HG03439 (cell line): ENCODE measurements at regions not wholly inside any gene's neighbourhood (a gene's known extent, or its start where the extent isn't known, plus 50 kb on each side); places are given as distances from the start of the nearest gene placed in this dataset.
"Not testable (repeated sequence)": the region's sequence is repeated elsewhere in the genome, so short reads cannot be mapped to it uniquely, and the experiment has no call there.

ENCODE experiments used
- ATAC-seq: cut with Tn5 transposase; IDR thresholded peaks from one replicate; pipeline ENCODE4 v1.9.1; 2021; ENCODE audit warnings: mild to moderate bottlenecking, moderate library complexity; ENCODE audit not compliant: unreplicated experiment

DNA sequence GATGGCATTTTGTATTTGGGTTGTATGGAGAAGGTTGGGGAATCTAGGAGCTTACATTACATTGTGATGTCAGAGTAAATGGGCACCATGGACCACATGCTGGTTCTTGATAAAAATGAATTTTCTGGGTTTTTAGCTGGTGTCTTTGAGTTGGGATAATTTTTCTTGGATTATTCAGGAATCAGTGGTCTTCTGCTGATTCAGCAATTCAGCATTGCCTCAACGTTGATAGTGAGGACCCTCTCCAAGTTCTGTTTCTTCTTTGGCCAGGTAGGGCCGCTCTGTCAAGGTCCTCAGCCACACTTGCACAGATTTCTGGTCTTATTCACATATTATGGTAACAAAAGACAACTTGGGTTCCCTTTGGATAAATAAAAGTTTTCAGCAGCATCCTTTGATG lies 312.0 kb upstream of the TPK1 start:
- ATAC-seq: no peak

DNA sequence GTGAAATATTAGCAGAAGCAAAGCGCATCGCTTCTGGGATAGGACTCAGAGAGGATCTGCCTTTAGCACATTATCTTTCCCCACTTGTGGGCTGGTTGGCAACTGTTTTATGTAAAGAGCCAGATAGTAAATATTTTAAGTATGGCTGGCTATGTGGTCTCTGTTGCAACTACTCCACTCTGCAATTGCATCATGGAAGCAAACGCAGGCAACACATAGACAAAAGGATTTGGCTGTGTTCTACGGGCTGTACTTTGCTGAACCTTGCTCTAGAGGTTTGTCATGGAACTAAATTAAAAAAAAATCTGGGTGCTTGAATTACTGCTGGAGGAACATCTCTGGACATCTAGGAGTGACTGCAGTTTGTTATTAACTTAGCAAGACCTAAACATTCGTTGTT lies 307.8 kb upstream of the TPK1 start:
- no peak for ATAC-seq

DNA sequence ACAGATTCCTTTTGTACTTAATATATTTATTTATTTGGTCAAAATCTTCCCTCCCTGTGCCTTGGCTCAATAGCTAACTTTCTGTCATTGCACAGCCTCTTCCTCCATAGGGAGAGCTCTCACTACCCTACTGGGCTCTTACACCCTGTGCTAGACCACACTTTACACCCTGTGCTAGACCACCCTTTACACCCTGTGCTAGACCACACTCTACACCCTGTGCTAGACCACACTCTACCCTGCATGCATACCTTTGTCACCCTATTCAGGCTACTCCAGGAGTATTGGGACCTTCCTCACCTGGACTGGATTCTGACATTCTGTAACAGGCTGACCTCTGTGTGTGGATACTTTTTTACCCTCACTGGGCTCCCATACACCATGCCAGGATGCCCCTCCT lies 298.5 kb upstream of the TPK1 start:
- no peak for ATAC-seq

DNA sequence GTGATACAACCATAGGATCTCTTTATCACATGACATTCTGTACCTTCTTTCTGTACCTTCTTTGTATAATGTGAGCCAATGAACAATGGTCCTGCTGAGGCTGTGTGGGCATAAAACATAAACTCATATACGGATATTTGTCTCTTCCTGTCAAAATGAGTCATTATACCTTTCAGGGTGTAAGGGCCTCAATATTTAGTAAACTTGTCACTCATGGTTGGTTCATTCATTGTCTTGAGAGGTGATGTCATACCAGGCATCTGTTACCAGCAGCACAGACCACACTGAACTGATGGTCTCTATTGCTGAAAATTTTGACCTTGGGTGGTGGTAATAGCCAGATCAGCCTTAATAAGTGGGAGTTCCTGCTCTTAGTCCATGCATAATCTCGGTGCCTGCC lies 287.6 kb upstream of the TPK1 start:
- ATAC-seq: no peak

DNA sequence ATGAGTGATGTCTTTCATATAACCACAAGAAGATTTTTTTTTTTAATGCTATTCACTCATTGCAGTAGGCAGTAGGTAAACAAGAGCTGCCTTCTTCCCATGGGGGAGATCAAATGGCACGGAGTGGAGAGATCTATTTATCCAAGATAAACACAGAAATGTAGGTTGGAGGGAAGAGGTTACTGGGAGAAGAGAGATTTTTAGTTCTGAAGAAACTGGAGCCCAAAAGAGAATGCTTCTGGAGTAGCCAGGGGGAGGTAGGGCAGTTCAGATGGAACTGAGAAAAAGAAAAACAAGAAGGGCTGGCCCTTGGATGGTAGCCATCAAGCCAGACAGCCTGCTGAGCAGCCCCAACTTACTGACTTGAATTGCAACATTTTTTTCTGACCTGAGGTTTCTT lies 270.1 kb upstream of the TPK1 start:
- no peak for ATAC-seq

DNA sequence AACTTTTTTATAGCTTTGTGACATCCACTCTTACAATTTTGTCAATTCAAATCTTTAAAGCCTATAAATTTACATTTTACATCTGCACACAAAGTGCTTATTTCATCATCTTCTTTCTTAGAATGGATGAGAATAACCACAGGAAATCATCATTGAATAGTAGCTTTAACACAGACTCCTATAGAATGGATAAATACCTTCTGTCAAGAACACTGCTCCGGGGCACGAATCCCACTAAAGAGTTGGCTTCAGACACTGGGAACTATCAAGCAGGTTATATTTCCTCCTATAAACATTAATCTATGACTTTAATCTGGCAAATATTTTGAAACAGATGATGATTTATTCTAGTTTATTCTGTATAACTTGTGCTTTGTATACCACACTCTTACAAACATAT lies 269.7 kb upstream of the TPK1 start:
- no peak for ATAC-seq

DNA sequence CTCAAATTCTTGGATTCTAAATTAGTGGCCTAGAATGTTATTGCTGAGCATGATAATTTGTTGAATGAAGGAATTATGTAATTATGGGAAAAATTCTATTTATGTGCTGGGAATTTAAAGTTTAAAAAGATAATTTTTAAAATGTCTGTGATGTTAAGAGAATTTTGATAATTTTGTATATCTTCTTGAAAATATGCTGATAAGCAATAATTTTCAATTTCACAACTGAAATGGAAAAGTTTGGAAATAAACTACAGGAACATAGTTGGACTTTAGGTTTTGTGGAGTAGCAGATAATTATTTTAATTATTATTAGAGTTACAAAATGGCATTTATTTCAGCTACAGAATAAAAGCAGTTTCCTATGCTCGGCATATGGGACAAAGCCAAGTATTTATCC lies 268.5 kb upstream of the TPK1 start:
- no peak for ATAC-seq

DNA sequence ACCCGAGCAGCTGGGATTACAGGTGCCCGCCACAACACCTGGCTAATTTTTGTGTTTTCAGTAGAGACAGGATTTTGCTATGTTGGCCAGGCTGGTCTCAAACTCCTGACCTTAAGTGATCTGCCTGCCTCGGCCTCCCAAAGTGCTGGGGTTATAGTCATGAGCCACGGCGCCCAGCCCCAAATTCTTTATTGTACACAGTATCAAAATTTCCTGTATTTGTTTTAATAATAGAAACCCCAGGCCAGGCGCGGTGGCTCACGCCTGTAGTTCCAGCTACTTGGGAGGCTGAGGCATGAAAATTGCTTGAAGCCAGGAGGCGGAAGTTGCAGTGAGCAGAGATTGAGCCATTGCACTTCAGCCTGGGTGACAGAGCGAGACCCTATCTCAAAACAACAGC lies 266.3 kb upstream of the TPK1 start:
- ATAC-seq: not testable (repeated sequence)

DNA sequence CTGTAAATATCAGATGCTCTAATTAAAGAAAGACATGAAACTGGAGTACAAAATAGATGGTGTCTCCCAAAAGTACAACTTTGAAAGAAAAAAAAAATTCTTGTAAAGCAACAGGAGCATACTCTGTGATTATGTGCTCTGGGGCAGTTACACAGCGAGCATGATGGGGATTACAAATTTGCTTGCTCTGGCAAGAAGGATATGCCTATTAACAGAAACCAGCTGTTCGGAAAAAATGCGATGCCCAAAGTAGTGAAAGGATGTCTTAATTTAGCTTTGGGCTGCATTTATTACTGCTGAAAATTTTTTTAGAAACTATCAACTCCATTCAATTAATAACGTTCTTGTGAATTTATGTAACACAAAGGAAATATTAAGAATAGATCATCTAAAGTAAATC lies 256.9 kb upstream of the TPK1 start:
- ATAC-seq: no peak

DNA sequence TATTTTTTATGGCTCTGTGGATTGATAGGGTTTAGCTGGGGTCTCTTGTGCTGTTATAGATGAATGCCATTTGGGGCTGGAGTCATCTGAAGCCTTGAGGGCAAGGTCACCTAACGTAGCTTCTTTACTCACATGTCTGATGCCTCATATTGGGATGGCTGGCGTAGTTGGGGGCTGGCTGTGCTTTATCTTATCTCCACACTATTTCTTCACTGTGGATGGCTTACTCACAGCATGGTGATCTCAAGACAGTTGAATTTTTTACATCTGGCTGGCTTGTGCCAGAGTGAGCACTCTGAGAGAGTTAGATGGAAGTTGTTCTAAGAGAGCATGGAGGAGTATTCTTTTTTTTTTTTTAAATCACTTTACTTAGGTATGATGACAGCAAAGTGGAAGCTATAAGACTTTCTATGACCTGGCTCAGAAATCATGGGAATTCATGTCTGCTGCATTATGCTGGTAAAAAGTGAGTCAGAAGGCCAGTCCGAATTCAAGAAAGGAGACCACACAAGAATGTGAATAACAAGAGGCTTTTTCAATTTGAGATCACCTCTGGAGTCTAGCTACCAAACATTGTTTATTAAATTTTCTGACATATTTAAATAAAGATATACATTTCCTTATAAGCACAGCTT lies 252.4 kb upstream of the TPK1 start:
- no peak for ATAC-seq

DNA sequence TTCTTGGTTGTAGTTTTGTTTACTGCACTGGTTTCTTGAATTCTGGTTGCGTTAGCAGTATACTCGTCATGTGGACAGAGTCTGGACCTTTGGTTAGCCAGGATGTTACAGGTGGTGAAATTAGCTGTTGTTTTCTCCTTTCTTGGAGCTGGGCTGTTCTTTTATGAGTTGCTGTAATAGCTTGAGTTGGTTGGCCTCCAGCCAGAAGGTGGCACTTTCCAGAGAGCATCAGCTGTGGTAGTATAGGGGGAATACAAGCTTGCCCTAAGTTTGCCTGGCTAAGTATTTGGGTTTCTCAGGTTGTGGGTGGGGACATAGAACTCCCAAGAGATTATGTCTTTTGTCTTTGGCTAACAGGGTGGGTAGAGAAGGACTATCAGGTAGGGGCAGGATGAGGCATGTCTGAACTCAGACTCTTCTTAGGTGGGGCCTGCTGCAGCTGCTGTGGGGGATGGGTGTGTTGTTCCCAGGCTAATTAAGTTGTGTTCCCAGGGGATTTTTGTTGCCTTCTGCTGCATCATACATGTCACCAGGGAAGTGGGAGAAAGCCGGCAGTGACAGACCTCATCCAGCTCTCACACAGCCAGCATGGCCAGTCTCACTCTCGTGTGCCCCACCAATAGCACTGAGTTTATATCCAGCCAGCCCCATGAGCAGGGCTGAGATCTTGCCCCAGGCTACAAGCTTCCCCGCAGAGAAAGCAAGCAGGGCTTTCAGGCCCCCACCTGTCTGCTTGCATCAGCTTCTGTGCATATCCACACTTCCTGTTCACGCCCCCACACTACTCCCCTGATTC lies 246.7 kb upstream of the TPK1 start:
- ATAC-seq: no peak

DNA sequence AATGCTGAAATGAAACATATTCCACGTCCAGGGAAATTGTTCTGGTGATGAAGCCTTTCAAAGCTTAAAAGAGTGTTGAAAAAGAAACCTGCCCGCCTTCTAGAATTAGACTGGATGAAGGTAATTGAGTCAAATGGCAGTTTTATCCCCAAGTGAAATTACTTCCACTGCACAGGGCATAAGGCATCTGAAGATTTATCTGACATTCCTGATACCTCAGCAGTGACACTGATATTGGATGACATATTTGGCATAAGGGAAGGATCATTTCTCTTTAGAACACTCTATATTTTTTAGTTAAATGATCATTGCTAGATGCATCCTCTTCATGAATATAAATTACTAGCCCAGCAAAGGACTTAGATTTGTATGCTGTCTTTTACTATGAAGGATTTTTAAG lies 229.6 kb upstream of the TPK1 start:
- ATAC-seq: no peak

DNA sequence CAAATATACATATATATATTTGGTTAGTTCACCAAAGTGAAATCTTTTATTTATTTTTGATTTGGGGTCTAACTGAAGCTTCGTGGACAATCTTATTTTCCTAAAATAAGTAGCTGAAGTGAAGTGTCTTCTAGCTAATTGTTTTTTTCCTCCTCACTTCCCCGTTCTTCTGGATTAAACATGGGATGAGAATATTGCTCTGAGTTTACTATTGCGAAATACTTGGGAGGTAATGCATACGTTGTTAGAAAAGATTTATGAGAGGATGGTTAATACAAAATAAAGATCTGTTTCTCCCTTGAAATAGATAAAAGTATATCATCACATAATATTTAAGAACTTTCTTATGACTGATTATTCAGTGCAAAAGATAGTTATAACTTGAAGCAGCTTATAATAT lies 228.3 kb upstream of the TPK1 start:
- no peak for ATAC-seq

DNA sequence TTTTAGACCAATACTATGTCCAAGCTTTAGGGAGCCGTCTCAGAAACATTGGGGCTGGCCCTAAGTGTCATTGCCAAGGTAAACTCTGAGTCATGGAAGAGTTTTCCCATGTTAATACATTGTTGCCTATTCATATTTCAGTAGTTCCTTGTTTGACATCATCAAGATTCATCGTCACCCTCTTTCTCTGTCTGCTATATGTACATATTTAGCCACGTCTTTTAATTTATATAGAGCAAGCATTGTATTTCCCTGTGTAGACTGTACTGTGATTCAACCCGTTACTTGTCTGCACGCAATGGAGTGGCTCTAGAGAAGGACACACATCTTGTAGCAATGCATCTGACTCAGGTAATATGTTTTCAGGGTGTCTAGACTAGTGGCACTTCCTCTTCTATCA lies 217.9 kb upstream of the TPK1 start:
- ATAC-seq: no peak

DNA sequence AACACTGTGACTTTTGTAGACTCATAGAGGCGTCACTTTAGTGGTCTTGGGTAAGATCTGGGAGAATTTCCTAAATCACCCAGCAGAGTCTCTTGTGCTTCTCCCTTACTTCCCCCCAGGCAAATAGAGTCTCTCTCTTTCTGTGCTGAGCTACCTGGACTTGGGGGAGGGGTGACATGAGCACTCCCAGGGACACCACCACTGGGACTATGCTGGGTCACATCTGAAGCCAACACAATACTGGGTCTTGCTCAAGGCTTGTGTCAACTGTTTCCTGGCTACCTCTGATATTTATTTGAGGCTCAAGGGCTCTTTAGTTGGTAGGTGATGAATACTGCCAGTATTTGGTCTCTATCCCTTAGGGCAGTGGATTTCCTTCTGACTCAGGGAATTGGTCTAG lies 214.6 kb upstream of the TPK1 start:
- no peak for ATAC-seq

DNA sequence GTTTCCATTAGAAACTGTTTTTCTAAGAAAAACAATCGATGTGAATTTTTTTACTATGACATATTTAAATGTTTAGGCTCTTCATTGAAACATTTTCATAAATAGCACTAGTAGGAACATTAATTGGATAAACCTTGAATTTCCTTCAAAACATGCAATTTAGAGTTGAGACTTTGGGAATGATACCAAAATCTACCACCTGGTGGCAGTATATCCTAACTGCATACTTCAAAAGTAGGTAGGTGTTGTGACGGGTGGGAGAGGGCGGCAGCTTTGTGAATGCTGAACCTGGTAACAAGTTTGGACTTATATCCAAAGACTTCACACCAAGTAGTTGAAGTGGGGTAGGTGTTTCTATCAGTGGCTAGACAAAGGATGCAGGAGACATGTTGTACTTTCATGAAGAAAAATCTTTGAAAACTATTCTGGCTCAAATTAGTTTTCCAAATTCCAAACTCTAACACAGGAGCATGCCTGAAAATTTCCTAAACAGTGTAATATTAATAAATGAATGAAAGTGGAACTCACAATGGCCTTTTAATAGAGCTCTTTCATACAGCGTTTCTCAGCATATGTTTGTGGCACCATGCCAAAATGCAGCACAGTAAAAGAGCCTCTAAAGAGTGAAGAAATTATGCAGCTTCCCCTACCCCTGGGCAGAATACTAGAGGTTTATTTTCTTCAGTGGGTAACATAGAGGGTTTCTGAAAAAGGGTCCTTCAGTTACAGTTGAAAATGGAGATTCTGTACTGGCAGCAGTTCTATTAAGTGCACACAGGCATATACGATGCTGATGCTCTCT lies 201.0 kb upstream of the TPK1 start:
- ATAC-seq: peak; percentile 90

DNA sequence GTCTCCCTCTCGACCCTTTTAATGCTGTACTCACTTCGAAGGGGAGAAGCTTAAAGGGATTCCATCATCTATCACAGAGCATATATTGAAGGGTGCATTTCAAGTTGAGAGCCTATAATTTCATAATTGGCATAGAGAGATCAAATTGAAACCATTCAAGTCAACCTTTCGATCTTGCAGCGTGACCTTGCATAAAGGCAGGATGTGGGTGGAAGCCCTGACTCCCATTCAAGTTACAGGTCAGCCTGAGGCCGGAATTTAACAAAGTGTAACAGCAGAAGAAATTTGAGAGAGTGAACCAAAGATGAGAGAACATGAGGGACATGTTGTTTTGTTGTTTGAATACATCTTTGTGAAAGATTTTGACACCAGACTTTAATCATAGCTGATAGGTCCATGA lies 195.3 kb upstream of the TPK1 start:
- no peak for ATAC-seq

DNA sequence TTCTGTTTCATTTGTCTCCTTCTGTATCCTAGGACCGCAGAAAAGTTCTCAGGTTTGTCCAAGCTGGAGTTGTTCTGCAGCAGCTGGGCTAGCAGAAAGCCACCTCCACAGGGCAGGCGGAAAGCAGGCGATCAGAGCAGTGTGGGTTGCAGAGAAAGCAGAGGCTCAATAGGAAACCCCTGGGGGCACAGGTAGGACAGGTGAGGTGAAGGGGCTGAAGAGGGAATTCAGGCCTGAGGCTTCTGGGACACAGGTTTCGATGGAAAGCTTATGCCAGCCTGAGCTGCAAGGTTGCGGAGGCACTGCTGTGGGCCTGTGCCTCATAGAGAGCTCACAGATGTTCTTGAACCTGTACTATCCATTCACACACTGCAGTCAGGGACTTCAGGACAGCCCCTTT lies 194.9 kb upstream of the TPK1 start:
- no peak for ATAC-seq

DNA sequence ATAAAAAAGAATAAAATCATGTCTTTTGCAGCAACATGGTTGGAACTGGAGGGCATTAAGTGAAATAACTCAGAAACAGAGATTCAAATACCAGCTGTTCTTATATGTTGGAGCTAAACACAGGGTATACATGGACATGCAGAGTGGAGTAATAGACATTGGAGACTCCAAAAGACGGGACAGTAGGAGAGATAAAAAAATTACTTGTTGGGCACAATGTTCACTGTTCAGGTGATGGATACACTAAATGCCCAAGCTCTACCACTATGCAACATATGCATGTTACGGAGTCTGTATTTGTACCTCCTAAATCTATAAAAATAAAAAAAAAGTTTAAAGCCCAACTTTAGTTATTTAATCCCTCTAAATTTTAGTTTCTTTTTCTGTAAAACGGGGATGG lies 184.6 kb upstream of the TPK1 start:
- no peak for ATAC-seq

DNA sequence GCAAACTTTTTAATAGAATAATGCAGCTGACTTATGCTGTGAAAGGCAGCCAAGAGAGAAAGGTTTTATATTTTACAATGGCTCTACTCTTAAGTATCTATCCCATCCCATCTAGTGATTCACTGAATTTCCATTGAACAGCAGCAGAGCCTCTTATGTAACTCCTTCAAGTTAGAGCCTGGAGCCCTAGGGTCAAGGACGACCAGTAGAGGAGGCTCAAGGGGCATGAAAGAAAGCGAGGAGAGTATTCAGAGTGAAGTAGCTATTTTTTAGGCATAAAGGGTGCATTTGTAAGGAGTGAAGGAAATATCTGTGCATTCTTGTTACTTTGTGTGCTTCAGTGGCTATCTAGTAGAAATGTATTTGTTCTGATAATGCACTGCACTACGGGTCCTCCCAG lies 180.2 kb upstream of the TPK1 start:
- no peak for ATAC-seq

DNA sequence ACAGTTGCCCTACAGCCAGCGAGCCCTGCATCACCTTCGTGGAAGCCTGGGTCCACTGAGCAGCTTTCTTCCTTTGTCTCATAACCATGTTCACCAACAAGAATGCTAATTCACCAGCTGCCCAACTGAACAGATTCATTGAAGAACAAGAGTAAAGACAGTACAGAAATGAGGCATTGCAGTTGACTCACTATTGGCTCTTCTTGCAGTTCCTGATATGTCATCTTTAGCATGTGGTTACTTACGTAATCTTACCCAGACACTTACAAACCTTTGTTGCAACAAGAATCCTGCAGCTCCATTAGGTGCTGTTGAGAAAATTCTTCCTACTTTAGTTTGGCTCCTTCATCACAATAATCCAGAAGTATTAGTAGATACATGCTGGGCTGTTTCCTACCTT lies 174.0 kb upstream of the TPK1 start:
- no peak for ATAC-seq

DNA sequence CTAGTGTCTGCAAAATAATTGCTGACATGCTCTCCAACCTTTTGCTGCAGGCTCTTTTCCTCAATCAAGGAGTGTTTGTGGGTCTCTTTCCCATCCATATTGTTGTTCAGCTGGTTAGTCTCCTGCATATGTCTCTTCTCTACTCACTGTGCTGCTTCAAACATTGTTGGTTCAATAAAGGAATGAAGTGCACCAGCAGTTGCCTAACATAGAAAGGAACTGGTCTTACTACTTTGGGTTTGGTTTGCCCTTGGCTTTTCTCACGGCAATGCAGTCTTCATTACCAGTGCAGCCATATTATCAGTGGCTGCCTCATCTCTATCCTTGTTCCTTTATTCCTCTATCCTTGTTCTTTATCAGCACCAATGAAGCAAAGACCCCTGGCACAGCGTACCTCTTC lies 169.7 kb upstream of the TPK1 start:
- ATAC-seq: no peak
